Erythroblast (primary cell): ENCODE measurements at regions not wholly inside any gene's neighbourhood (a gene's known extent, or its start where the extent isn't known, plus 50 kb on each side); places are given as distances from the start of the nearest gene placed in this dataset.

Experiments used
- GATA1 ChIP-seq: IDR thresholded peaks from 2 replicates; pipeline ENCODE4 v1.6.1; 2011; ENCODE audit warnings: low read depth, mild to moderate bottlenecking, control low read depth, low read length, moderate library complexity
- POLR2A ChIP-seq: IDR thresholded peaks from 2 replicates; pipeline ENCODE4 v1.6.1; 2011; ENCODE audit warnings: mild to moderate bottlenecking, low read length

DNA sequence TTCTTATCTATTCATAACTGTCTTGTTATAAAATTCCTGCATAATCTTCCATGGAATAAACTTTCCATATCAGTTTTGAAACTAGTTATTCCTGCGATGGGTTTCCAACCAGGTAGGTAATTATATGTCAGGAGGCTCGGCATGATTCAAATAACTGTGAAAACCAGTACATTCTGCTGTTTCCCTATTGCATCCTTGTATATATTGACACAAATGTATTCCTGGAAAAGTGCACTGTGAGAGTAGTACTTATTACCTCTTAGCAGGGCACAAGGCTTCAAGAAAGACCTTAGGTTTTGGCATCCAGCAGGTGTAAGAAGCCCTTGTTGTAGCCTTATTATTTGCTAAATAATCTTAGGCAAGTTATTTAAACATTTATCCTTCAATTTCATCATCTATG is 1131.3 kb upstream of the ATXN8OS start:
- TF ChIP-seq POLR2A (no peak), GATA1 (no peak)
